Gastroesophageal sphincter (tissue), 3 donors: ENCODE measurements at regions not wholly inside any gene's neighbourhood (a gene's known extent, or its start where the extent isn't known, plus 50 kb on each side); places are given as distances from the start of the nearest gene placed in this dataset.

ENCODE experiments used
- EP300 ChIP-seq: sonication (generic); formaldehyde crosslinking; IDR thresholded peaks from one replicate; pipeline ENCODE4 v1.6.1; 2017; ENCODE audit warnings: antibody characterized with exemption, mild to moderate bottlenecking
- POLR2A ChIP-seq, 2 donors: fragments of 450-650 bp; IDR thresholded peaks; one replicate each; pipeline ENCODE4 v1.6.1; 2017; ENCODE audit warnings: antibody characterized with exemption in 2 of 2, mild to moderate bottlenecking in 2 of 2, moderate library complexity in 1 of 2
- POLR2AphosphoS5 ChIP-seq: sonication (generic); formaldehyde crosslinking; IDR thresholded peaks from one replicate; pipeline ENCODE4 v1.6.1; 2017; ENCODE audit warnings: antibody characterized with exemption
- TF ChIP-seq, protein P1 (sequence below), 4 experiments: fragments of 200-600 bp in 2 of 4; fragments of 450-650 bp in 2 of 4; sonication (generic) in 1 of 4; IDR thresholded peaks; one replicate each; pipeline ENCODE4 v1.5.1; 2017 to 2019; ENCODE audit warnings: antibody characterized with exemption in 4 of 4, mild to moderate bottlenecking in 2 of 4, moderate library complexity in 2 of 4

DNA sequence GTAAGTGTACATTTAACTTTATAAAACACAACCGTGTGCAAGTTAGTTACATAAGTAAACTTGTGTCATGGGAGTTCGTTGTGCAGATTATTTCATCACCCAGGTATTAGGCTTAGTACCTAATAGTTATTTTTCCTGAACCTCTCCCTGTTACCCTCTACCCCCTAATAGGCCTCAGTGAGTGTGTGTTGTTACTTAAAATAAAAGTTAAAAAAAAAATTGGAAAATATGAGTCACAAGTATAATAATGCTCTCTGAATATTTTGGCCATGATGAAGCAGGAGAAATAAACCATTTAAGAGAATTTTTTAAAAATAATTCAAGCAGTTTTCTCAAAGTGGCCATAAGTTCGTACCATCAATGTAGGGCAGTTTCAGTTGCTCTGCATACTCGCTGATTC is 105.1 kb upstream of the GRID2 start:
- TF ChIP-seq, protein P1, sequence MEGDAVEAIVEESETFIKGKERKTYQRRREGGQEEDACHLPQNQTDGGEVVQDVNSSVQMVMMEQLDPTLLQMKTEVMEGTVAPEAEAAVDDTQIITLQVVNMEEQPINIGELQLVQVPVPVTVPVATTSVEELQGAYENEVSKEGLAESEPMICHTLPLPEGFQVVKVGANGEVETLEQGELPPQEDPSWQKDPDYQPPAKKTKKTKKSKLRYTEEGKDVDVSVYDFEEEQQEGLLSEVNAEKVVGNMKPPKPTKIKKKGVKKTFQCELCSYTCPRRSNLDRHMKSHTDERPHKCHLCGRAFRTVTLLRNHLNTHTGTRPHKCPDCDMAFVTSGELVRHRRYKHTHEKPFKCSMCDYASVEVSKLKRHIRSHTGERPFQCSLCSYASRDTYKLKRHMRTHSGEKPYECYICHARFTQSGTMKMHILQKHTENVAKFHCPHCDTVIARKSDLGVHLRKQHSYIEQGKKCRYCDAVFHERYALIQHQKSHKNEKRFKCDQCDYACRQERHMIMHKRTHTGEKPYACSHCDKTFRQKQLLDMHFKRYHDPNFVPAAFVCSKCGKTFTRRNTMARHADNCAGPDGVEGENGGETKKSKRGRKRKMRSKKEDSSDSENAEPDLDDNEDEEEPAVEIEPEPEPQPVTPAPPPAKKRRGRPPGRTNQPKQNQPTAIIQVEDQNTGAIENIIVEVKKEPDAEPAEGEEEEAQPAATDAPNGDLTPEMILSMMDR (IDR thresholded peaks at IDR 0.05): no peak
- TF ChIP-seq POLR2A (IDR thresholded peaks at IDR 0.05) (no peak), POLR2AphosphoS5 (no peak), EP300 (no peak)
